Colonic mucosa (tissue), 4 donors: ENCODE measurements at regions not wholly inside any gene's neighbourhood (a gene's known extent, or its start where the extent isn't known, plus 50 kb on each side); places are given as distances from the start of the nearest gene placed in this dataset.

Source experiments
- DNase-seq: peaks from one replicate; pipeline ENCODE4 v3.0.0-alpha.2; 2020
- H3K27ac ChIP-seq: fragments of 200-600 bp; one replicate; pipeline ENCODE4 v1.8.0; 2021
- H3K27me3 ChIP-seq: fragments of 200-600 bp; one replicate; pipeline ENCODE4 v1.8.0; 2021
- H3K36me3 ChIP-seq: fragments of 200-600 bp; one replicate; pipeline ENCODE4 v1.8.0; 2021
- H3K4me1 ChIP-seq: fragments of 200-600 bp; one replicate; pipeline ENCODE4 v1.8.0; 2021; ENCODE audit warnings: mild to moderate bottlenecking
- H3K4me3 ChIP-seq: fragments of 200-600 bp; one replicate; pipeline ENCODE4 v1.8.0; 2021
- H3K9ac ChIP-seq, 2 donors: one replicate each; pipeline ENCODE4 v1.7.0; 2013; ENCODE audit warnings: control low read depth in 2 of 2, low read depth in 2 of 2, low read length in 2 of 2
- H3K9me3 ChIP-seq: fragments of 200-600 bp; one replicate; pipeline ENCODE4 v1.8.0; 2021
- CTCF ChIP-seq: fragments of 200-600 bp; IDR thresholded peaks from one replicate; pipeline ENCODE4 v1.8.0; 2022; ENCODE audit warnings: antibody characterized with exemption, mild to moderate bottlenecking
- intact Hi-C: fragments of 100-400 bp; cut with DNase I; formaldehyde crosslinking; loops from one replicate; pipeline ENCODE4 v1.14.1; 2022
- donor health status: healthy.
- donor health status: DM: no; HTN: no; CAD: no.
- donor health status: DM: no; HTN: no; CAD: no.

- intact Hi-C loops: no loop called here
- Histone ChIP-seq H3K36me3 (no peaks in the 10 kb centered on the region), H3K27ac (no peak overlapping the region), H3K27me3 (no peaks in the 10 kb centered on the region), H3K9ac (no peak overlapping the region), H3K4me3 (no peak overlapping the region), H3K4me1 (no peaks in the 10 kb centered on the region), H3K9me3 (no peaks in the 10 kb centered on the region)
- no peak for TF ChIP-seq CTCF
- DNase-seq: no peak
Measured at GRCh38 chr9:106283769-106284168, 579.2 kb upstream of the ZNF462 start.

- Histone ChIP-seq H3K4me3 (no peak overlapping the region), H3K27ac (no peak overlapping the region), H3K9me3 (no peaks in the 10 kb centered on the region), H3K9ac (no peak overlapping the region), H3K36me3 (no peaks in the 10 kb centered on the region), H3K27me3 (no peaks in the 10 kb centered on the region), H3K4me1 (no peaks in the 10 kb centered on the region)
- intact Hi-C loops: no loop called here
- DNase-seq: no peak
- no peak for TF ChIP-seq CTCF
Measured at GRCh38 chr9:106284296-106284695, 578.7 kb upstream of the ZNF462 start.

- TF ChIP-seq CTCF: no peak
- Histone ChIP-seq H3K36me3 (no peaks in the 10 kb centered on the region), H3K9me3 (no peaks in the 10 kb centered on the region), H3K27ac (no peak overlapping the region), H3K4me3 (no peak overlapping the region), H3K4me1 (no peaks in the 10 kb centered on the region), H3K27me3 (no peaks in the 10 kb centered on the region), H3K9ac (no peak overlapping the region)
- intact Hi-C loops: no loop called here
- no peak for DNase-seq
Measured at GRCh38 chr9:106286249-106286648, 576.7 kb upstream of the ZNF462 start.

- Histone ChIP-seq H3K4me1 (no peaks in the 10 kb centered on the region), H3K27me3 (no peaks in the 10 kb centered on the region), H3K4me3 (no peak overlapping the region), H3K27ac (no peak overlapping the region), H3K9ac (no peak overlapping the region), H3K36me3 (no peaks in the 10 kb centered on the region), H3K9me3 (no peaks in the 10 kb centered on the region)
- TF ChIP-seq CTCF: no peak
- DNase-seq: no peak
- intact Hi-C loops: no loop called here
Measured at GRCh38 chr9:106287091-106287631, 575.8 kb upstream of the ZNF462 start.

GRCh38 chr9:106287731-106288130 is 575.2 kb upstream of the ZNF462 start:
- no peaks in the 10 kb centered on the region for H3K36me3 ChIP-seq

More at GRCh38 chr9:106287731-106288130, 575.2 kb upstream of the ZNF462 start:
- Histone ChIP-seq H3K27me3 (no peaks in the 10 kb centered on the region), H3K9me3 (no peaks in the 10 kb centered on the region), H3K4me1 (no peaks in the 10 kb centered on the region), H3K27ac (no peak overlapping the region), H3K9ac (no peak overlapping the region), H3K4me3 (no peak overlapping the region)
- intact Hi-C loops: no loop called here
- no peak for DNase-seq
- no peak for TF ChIP-seq CTCF
